H54 (cell line): ENCODE measurements at regions not wholly inside any gene's neighbourhood (a gene's known extent, or its start where the extent isn't known, plus 50 kb on each side); places are given as distances from the start of the nearest gene placed in this dataset.
"Not testable (repeated sequence)": the region's sequence is repeated elsewhere in the genome, so short reads cannot be mapped to it uniquely, and the experiment has no call there.

Source experiments
- DNase-seq: peaks from one replicate; pipeline ENCODE4 v3.0.0; 2011; ENCODE audit warnings: low spot score, mixed read lengths; ENCODE audit not compliant: insufficient read length
- FAIRE-seq: peaks from 3 replicates; lab custom pipeline; 2011; peaks lifted over from hg19 to GRCh38; lab: Jason Lieb, UNC
- POLR2A ChIP-seq: IDR thresholded peaks from 2 replicates; pipeline ENCODE4 v1.6.1; 2011; ENCODE audit warnings: low read depth, mild to moderate bottlenecking, low read length

DNA sequence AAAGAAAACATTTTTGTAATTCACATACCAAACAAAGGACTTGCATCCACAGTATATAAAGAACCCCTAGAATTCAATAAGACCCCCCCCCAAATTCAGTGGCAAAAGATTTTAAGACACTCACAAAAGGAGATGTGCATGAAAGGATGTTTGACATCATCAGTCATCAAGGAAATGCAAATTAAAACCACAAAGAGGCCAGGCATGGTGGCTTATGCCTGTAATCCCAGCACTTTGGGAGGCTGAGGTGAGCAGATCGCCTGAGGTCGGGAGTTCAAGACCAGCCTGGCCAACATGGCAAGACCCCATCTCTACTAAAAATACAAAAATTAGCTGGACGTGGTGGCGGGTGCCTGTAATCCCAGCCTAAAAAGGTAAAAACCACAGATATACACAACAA lies 61.3 kb downstream of the AIPL1 start:
- DNase-seq, FAIRE-seq: not testable (repeated sequence)

DNA sequence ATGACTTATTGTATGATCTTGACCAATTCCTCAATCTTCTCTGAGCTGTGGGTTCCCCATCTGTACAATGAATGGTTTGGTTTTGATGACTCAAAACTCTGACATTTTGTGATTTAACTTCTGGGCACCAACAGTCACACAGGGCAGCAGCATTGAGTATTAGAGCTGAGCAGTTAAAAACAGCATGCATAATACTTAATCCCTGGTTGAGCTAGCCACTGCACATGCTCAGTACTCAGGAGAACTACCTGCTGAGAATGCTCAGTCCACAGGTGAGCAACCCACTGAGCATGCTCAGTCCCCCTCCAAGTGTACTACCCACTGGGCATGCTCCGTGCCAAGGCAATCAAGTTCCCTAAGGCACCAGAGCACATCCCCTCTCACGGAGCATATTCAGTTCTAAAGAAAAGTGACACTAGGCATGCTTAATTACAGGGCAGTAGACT lies 68.7 kb downstream of the AIPL1 start:
- peak; percentile 92 for FAIRE-seq
- TF ChIP-seq POLR2A: no peak

DNA sequence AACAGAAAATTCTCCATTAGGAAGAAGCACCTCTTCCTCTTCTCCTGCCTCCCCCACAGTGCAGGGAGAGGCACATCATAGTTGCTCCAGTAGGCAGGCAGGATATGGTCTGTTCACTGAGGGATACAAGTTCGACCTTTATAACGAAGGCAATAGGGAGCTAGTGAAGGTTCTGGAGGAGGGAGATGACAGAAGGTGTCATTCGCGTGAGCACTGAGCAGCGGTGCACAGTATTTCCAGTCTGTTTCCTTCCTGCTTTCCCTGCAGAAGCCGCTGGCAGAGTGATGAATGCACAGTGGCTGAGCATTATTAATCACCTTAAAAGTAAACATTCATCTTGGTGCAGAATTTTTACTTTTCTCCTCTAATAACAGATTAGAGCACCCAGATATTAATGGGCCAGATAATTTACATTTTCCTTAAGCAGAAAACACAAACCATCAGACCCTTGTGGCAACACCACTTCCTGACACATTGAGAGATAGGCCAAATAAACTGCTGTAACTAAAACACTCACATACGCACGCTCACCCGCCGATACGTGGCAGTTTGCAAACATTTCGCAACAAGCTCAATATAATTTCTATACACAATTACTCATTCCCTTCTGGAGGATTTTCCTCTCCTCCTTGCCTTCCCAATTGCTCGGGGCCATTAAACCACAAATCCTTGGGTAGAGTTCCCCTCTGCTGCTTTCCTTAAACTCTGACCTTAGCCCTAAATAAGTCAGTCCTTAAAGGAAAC lies 69.5 kb downstream of the AIPL1 start:
- FAIRE-seq (no peak), DNase-seq (peak; percentile 16)
- no peak for TF ChIP-seq POLR2A

More for the DNA sequence above, 68.7 kb downstream of the AIPL1 start:
- peak; percentile 18 for DNase-seq

DNA sequence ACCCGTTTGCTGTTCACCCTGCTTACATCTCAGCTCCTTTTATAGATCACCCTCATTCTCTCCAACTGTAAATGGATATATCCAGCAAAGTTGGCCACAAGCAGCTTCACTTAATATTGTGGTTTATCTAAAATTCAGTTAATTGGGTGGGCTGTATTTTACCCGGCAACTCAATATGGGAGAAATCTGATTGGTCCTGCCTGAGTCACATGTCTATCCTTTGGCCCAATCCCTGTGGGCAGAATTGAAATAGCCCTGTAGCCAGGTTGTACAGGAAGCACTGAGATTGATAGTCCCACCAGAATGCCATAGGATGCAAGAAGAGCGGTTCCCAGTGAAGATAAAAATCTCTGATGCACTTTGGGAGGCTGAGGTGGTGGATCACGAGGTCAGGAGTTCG lies 73.2 kb downstream of the AIPL1 start:
- no peak for DNase-seq
- FAIRE-seq: no peak
- no peak for TF ChIP-seq POLR2A

DNA sequence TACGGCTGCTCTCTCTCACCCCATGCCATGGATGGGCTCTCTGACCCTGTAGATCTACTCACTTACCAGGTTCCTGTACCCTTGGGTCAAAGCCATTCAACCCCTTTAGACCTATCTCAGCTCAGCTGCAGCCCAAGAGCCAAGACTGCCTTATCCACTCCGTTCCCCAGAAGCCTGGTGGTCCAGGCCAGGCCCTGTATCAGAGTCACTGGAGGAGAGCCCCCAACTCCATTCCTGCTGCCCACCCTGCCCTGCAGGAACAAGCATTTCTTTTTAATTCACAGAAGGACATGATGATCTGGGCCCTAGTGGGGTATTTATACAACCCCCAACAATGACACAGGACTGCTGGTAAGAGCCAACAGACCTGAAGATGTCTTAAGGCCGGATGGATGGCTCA lies 76.8 kb downstream of the AIPL1 start:
- DNase-seq (no peak), FAIRE-seq (no peak)
- TF ChIP-seq POLR2A: no peak

DNA sequence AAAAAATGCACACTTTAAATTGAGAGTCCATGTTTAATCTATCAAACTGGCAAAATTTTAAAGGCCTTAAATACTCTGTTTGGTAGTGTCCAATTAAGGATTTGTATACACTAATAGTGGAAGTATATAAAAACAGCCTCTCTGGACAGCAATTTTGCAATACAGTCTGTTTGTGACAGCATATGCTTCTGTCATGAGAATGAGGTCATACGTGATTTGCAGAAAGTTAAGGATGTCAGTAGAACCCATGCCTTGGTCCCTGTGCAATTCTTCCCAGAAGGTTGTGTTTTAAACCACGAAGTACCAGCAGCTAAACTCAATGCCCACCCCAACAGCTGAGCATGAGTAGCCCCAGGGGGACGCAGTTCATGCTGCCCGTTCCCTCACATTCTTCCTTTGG lies 78.4 kb downstream of the AIPL1 start:
- no peak for TF ChIP-seq POLR2A
- FAIRE-seq: no peak
- DNase-seq: no peak

DNA sequence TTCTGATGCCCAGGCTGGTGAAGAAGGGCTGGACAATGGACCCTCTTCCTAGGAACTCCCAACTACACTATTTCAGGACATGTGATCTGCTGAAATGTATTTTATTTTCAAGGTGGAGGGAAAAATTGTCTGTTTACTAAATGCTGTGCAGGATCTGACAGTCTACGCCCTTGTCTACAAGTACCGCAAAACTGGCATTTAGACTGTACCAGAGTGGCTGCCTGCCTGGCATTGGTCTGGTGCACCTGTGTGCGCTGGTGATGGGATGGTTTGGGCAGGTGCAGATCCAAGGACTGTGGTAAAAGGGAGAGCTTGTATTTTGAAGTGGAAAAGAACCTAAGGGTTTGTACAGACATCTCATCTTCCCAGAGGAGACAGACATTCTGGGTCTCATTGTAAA lies 79.7 kb downstream of the AIPL1 start:
- FAIRE-seq: no peak
- TF ChIP-seq POLR2A: no peak

DNA sequence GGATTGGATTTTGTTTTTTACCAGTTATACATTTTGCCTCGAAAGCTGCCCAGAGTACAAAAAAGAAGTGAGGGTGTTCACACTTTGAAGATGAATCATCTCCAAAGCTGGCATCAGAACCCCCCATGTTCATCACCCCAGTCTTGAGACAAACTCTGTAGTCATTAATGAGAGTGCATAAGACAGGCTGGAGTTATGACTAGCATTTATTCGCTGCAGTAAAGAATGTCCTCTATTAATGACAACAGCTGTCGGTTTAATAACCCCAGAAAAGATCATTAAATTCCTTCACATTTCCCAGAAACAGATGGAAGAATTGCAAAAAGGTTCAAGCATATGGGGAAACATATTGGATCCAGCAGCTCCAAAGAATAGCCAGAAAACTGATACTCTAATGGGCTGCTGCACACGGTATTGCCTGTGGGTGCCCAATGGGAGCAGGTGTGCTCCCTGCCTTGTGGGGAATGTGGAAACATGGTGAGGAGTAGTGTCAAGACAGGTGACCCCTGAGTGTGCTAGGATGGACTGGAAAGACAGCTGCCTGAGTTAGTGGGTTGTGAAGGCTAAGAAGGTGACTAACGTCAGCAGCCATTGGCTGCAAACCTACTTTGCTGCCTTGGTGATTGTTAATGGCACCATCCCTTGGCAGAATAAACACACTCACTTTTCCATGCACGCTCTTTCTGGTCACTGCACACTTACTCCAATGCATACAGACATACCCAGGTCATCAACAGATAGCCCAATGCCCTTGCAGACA lies 81.9 kb downstream of the AIPL1 start:
- FAIRE-seq: no peak
- no peak for DNase-seq
- TF ChIP-seq POLR2A: no peak

More for the DNA sequence above, 79.7 kb downstream of the AIPL1 start:
- DNase-seq: no peak

DNA sequence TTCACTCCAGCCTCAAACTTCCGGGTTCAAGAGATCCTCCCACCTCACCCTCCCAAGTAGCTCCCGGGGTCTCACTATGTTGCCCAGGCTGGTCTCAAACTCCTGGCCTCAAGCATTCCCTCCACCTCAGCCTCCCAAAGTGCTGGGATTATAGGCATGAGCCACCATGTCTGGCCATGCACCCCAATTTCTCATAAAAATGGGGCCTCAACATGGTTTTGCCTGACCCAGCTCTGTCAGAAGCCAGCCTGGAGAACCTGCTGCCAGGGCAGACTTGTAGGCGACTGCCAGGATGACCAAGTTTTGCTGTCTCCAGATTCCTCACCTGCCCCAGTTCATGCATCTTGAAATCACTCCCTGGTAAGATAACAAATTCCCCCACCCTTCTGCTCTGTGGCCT lies 82.9 kb downstream of the AIPL1 start:
- no peak for FAIRE-seq
- DNase-seq: no peak
- no peak for TF ChIP-seq POLR2A

DNA sequence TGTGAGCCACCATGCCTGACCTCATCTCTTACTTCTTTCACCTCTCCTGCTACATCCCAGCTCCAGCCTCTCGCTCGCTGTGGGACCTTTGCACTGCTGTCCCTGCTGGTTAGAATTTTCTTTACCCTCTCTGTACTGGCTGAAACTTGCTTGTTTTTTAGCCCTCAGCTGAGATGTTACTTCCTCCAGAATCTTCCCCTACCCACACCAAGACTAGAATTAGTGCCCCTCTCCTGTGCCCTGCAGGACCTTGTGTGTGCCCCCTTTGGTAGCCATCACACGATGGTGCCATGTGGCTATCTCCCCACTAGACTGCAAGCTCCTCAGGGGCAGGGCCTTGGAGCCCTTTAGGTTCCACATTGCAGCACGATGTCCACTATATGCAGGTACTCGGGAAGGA lies 84.1 kb downstream of the AIPL1 start:
- no peak for FAIRE-seq
- no peak for DNase-seq
- no peak for TF ChIP-seq POLR2A

DNA sequence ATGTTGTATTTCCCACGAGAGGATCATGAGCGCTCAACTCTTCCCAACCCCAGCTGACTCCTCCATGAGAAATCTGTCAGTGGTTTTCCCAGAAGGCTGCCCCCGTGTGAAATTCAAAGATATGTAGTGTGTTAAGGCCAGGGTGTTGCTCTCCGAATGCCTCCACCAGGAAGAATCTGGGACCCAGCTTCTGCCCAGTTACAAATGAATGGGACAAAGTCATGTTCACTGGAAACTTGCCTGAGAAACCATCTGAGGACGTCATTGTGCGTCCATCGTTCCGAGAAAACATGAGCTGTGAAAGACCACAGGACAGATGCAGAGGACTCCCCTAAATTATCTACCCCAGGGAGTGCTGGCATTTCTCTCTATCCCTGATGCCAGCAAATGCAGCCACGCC lies 86.0 kb downstream of the AIPL1 start:
- DNase-seq (no peak), FAIRE-seq (no peak)
- TF ChIP-seq POLR2A: no peak

DNA sequence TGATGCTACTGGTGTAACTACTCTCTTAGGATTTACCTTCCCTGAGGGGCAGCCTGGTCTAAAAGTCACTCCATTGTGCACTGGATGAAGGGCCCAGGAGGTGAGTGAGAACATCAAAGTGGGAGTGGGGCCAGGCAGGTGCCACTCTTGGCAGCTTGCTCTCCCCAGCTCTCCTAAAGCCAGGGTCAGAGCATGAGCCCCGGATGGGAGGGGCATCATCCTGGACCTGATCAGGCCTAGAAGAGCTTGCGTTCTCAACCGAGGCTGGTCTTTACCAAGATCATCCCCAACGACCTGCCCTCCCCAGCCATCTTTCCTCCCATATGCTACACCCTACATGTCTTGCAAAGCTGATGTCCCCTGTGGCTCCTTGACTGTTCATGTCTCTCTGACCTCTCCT lies 87.1 kb downstream of the AIPL1 start:
- DNase-seq (no peak), FAIRE-seq (no peak)
- TF ChIP-seq POLR2A: no peak

DNA sequence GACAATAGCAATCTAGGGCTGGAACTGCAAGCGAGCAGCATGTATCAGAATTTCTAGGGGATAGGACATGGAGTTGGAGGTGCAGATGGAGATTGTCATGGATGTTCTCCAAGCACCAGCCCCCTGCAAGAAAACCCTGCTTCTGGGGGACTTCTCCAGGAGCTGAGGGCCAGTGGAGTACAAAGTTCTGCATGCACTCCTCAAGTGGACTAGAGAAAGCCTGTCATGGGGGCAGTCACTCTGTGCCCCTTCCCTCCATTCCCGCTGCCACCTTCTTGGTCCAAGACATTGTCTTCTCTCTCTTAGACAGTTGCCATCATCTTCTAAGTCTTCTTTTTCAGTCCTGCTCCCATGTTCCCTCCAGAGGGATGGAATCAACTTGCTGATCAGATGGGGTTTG lies 87.9 kb downstream of the AIPL1 start:
- TF ChIP-seq POLR2A: no peak
- DNase-seq (no peak), FAIRE-seq (no peak)

DNA sequence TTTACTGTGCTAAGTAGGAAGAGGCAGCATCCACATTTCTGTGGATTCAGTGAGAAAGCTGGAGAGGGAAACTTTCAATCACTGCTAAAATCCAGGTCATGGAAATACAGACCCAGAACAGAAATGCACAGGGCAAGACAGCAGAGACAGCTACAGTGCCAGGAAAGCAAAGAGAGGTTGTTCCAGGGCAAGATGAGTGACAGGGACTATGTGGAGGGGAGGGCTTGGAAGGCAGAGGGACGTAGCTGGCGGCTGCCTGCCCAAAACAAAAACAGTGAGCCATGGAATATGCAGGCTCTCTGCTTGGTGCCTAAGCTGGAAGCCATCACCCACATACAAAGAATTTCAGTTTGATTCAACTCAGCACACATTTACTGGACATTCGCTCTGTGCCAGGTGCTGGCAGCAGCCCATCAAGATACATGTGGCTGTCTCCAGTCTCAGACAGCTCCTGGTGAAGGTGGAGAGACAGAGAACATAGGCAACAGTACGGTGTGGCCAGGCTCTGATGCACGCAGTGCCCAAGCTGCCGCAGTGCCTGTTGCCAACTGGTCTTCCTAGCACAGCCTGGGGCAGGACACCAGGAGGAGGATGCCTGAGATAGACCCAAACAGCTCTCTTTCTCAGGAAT lies 88.7 kb downstream of the AIPL1 start:
- DNase-seq: no peak
- FAIRE-seq: no peak
- no peak for TF ChIP-seq POLR2A
